ENCODE measurements at regions not wholly inside any gene's neighbourhood (a gene's known extent, or its start where the extent isn't known, plus 50 kb on each side); places are given as distances from the start of the nearest gene placed in this dataset.

DNA sequence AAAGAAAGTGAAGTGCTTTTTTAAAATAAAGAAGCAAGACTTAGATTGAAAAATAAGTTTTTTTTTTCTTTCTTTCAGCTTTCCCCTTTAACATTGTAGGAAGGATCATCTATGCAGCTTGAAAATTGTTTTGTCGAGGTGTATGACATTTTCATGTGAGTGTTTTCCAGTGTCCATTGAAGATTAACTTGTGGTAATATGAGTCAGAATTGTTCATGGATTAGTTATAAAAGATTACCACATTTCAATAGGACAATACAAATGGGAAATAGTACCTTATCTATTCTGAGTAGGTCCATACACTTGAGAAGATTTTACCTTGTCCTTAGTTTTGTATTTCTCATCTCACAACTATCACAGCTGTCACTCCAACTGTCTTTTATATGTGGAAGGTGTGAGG lies 1234.7 kb downstream of the NSUN3 start:
- Mint-ChIP-seq H3K4me1 (peaks cover 3% of the 10 kb centered on the region; the same call in 1 of the 3 replicates), H3K27ac (no peak overlapping the region), H3K4me3 (no peak overlapping the region), H3K9me3 (peaks cover 3% of the 10 kb centered on the region; the same call in 2 of the 3 replicates), H3K27me3 (ENCODE audit: insufficient read depth, low read depth, poor library complexity) (no peaks in the 10 kb centered on the region), H3K36me3 (ENCODE audit: low read depth) (peaks cover 6% of the 10 kb centered on the region; the same call in 1 of the 3 replicates)
- Histone ChIP-seq H3K4me3 (no peak overlapping the region), H3K27ac (ENCODE audit: low read depth) (no peak overlapping the region), H3K4me1 (ENCODE audit: insufficient read depth) (no peaks in the 10 kb centered on the region), H3K4me2 (no peak overlapping the region), H4K20me1 (replicated peaks; ENCODE audit: insufficient read depth) (no peaks in the 10 kb centered on the region), H3K27me3 (ENCODE audit: insufficient read depth) (no peaks in the 10 kb centered on the region), H3F3A (replicated peaks; ENCODE audit: low read depth) (no peaks in the 10 kb centered on the region), H3K79me2 (replicated peaks; ENCODE audit: insufficient read depth) (no peaks in the 10 kb centered on the region), H2AFZ (no peak overlapping the region), H3K9me2 (ENCODE audit: insufficient read depth) (0 out of 2 replicates have a peak, but pooled peaks cover 6% of the 10 kb centered on the region), H3K36me3 (ENCODE audit: insufficient read depth) (no peaks in the 10 kb centered on the region)
- no peak for DNase-seq (ENCODE audit: low spot score)
- no peak for TF ChIP-seq ZNF331 (CRISPR knock-in tag; IDR thresholded peaks at IDR 0.05; ENCODE audit: low read depth)
- TF ChIP-seq ZNF114 (CRISPR knock-in tag; IDR thresholded peaks at IDR 0.05): no peak
- TF ChIP-seq, protein P1, sequence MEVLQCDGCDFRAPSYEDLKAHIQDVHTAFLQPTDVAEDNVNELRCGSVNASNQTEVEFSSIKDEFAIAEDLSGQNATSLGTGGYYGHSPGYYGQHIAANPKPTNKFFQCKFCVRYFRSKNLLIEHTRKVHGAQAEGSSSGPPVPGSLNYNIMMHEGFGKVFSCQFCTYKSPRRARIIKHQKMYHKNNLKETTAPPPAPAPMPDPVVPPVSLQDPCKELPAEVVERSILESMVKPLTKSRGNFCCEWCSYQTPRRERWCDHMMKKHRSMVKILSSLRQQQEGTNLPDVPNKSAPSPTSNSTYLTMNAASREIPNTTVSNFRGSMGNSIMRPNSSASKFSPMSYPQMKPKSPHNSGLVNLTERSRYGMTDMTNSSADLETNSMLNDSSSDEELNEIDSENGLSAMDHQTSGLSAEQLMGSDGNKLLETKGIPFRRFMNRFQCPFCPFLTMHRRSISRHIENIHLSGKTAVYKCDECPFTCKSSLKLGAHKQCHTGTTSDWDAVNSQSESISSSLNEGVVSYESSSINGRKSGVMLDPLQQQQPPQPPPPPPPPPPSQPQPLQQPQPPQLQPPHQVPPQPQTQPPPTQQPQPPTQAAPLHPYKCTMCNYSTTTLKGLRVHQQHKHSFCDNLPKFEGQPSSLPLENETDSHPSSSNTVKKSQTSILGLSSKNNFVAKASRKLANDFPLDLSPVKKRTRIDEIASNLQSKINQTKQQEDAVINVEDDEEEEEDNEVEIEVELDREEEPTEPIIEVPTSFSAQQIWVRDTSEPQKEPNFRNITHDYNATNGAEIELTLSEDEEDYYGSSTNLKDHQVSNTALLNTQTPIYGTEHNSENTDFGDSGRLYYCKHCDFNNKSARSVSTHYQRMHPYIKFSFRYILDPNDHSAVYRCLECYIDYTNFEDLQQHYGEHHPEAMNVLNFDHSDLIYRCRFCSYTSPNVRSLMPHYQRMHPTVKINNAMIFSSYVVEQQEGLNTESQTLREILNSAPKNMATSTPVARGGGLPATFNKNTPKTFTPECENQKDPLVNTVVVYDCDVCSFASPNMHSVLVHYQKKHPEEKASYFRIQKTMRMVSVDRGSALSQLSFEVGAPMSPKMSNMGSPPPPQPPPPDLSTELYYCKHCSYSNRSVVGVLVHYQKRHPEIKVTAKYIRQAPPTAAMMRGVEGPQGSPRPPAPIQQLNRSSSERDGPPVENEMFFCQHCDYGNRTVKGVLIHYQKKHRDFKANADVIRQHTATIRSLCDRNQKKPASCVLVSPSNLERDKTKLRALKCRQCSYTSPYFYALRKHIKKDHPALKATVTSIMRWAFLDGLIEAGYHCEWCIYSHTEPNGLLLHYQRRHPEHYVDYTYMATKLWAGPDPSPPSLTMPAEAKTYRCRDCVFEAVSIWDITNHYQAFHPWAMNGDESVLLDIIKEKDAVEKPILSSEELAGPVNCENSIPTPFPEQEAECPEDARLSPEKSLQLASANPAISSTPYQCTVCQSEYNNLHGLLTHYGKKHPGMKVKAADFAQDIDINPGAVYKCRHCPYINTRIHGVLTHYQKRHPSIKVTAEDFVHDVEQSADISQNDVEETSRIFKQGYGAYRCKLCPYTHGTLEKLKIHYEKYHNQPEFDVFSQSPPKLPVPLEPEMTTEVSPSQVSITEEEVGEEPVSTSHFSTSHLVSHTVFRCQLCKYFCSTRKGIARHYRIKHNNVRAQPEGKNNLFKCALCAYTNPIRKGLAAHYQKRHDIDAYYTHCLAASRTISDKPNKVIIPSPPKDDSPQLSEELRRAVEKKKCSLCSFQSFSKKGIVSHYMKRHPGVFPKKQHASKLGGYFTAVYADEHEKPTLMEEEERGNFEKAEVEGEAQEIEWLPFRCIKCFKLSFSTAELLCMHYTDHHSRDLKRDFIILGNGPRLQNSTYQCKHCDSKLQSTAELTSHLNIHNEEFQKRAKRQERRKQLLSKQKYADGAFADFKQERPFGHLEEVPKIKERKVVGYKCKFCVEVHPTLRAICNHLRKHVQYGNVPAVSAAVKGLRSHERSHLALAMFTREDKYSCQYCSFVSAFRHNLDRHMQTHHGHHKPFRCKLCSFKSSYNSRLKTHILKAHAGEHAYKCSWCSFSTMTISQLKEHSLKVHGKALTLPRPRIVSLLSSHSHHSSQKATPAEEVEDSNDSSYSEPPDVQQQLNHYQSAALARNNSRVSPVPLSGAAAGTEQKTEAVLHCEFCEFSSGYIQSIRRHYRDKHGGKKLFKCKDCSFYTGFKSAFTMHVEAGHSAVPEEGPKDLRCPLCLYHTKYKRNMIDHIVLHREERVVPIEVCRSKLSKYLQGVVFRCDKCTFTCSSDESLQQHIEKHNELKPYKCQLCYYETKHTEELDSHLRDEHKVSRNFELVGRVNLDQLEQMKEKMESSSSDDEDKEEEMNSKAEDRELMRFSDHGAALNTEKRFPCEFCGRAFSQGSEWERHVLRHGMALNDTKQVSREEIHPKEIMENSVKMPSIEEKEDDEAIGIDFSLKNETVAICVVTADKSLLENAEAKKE (CRISPR knock-in tag; IDR thresholded peaks at IDR 0.05): no peak
- TF ChIP-seq, protein P2, sequence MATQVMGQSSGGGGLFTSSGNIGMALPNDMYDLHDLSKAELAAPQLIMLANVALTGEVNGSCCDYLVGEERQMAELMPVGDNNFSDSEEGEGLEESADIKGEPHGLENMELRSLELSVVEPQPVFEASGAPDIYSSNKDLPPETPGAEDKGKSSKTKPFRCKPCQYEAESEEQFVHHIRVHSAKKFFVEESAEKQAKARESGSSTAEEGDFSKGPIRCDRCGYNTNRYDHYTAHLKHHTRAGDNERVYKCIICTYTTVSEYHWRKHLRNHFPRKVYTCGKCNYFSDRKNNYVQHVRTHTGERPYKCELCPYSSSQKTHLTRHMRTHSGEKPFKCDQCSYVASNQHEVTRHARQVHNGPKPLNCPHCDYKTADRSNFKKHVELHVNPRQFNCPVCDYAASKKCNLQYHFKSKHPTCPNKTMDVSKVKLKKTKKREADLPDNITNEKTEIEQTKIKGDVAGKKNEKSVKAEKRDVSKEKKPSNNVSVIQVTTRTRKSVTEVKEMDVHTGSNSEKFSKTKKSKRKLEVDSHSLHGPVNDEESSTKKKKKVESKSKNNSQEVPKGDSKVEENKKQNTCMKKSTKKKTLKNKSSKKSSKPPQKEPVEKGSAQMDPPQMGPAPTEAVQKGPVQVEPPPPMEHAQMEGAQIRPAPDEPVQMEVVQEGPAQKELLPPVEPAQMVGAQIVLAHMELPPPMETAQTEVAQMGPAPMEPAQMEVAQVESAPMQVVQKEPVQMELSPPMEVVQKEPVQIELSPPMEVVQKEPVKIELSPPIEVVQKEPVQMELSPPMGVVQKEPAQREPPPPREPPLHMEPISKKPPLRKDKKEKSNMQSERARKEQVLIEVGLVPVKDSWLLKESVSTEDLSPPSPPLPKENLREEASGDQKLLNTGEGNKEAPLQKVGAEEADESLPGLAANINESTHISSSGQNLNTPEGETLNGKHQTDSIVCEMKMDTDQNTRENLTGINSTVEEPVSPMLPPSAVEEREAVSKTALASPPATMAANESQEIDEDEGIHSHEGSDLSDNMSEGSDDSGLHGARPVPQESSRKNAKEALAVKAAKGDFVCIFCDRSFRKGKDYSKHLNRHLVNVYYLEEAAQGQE (IDR thresholded peaks at IDR 0.05; ENCODE audit: unreplicated experiment): no peak
- TF ChIP-seq JUNB (IDR thresholded peaks at IDR 0.05; ENCODE audit: unreplicated experiment): no peak
- no peak for ATAC-seq

All from GM23338 (cell line).